ENCODE measurements at regions not wholly inside any gene's neighbourhood (a gene's known extent, or its start where the extent isn't known, plus 50 kb on each side); places are given as distances from the start of the nearest gene placed in this dataset.

- TF ChIP-seq CTCF (conservative IDR thresholded peaks at IDR 0.05; ENCODE audit: low read depth in 2 of 2) (no peak), EZH2 (IDR thresholded peaks at IDR 0.05; ENCODE audit: low read depth, unreplicated experiment) (no peak), POLR2AphosphoS5 (IDR thresholded peaks at IDR 0.05; ENCODE audit: low read depth) (no peak), CREB1 (CRISPR knock-in tag; IDR thresholded peaks at IDR 0.05; ENCODE audit: low read depth) (no peak), EZH2phosphoT487 (IDR thresholded peaks at IDR 0.05; ENCODE audit: unreplicated experiment) (no peak), REST (IDR thresholded peaks at IDR 0.05; ENCODE audit: unreplicated experiment) (no peak), ETS1 (IDR thresholded peaks at IDR 0.05) (no peak), ZNF331 (CRISPR knock-in tag; IDR thresholded peaks at IDR 0.05; ENCODE audit: low read depth) (no peak), JUNB (IDR thresholded peaks at IDR 0.05; ENCODE audit: unreplicated experiment) (no peak), ZNF462 (CRISPR knock-in tag; IDR thresholded peaks at IDR 0.05) (no peak), NANOG (IDR thresholded peaks at IDR 0.05; ENCODE audit: borderline replicate concordance) (no peak), ZNF114 (CRISPR knock-in tag; IDR thresholded peaks at IDR 0.05) (no peak)
Measured at GRCh38 chr3:20343790-20344189, 157.8 kb upstream of the SGO1 start.
